ENCODE measurements at regions not wholly inside any gene's neighbourhood (a gene's known extent, or its start where the extent isn't known, plus 50 kb on each side); places are given as distances from the start of the nearest gene placed in this dataset.

DNA sequence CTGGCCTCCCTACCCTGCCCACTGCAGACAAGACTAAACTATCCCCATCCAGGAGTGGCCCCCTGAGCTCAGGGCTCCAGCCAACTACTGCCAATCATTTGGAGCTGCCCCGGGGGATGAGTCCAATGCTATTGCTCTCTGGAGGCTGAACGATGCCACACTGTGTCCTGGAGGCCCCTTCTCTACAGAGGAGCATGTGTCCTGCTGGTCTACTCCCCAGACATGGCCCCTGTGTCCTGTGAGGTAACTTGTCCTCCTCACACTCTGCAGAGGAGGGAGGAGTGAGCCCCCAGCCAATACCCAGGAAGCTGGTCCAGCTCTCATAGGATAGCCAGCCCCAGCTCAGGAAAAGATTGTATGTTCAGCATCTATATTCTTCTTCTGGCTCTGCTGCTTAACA is 159.1 kb upstream of the GPR12 start:
- Histone ChIP-seq H4K5ac (ENCODE audit: insufficient read length, low read depth, low read length) (no peak overlapping the region), H3K9ac (ENCODE audit: extremely low read depth, insufficient read length, low read length) (no peak overlapping the region), H2BK5ac (ENCODE audit: insufficient read length, low read length) (no peak overlapping the region), H3K23me2 (ENCODE audit: insufficient read length, low read depth, low read length, poor library complexity, severe bottlenecking) (no peaks in the 10 kb centered on the region), H3K27me3 (ENCODE audit: insufficient read depth, low read length) (no peaks in the 10 kb centered on the region), H2BK120ac (ENCODE audit: low read depth, low read length, poor library complexity, severe bottlenecking) (no peak overlapping the region), H2AK5ac (ENCODE audit: insufficient read length, low read length) (no peak overlapping the region), H3K79me1 (ENCODE audit: insufficient read depth, low read depth, low read length, poor library complexity, severe bottlenecking) (no peaks in the 10 kb centered on the region), H2BK12ac (ENCODE audit: insufficient read length, low read depth, low read length) (no peak overlapping the region), H3K18ac (ENCODE audit: insufficient read length, low read depth, low read length) (no peak overlapping the region), H3K4me1 (ENCODE audit: insufficient read depth, low read length) (no peaks in the 10 kb centered on the region), H2AFZ (ENCODE audit: low read length) (no peak overlapping the region), H2BK20ac (ENCODE audit: low read depth, low read length, poor library complexity, severe bottlenecking) (no peak overlapping the region), H4K8ac (replicated peaks; ENCODE audit: insufficient read length, low read depth, low read length) (no peak overlapping the region), H2BK15ac (ENCODE audit: low read depth, low read length) (no peak overlapping the region), H3K23ac (ENCODE audit: insufficient read length, low read depth, low read length) (no peak overlapping the region), H3K79me2 (ENCODE audit: insufficient read depth, low read length) (no peaks in the 10 kb centered on the region), H4K20me1 (ENCODE audit: control insufficient read depth, insufficient read depth, insufficient read length) (no peaks in the 10 kb centered on the region), H3K9me3 (ENCODE audit: control insufficient read depth, low read depth, low read length) (no peaks in the 10 kb centered on the region), H3K14ac (ENCODE audit: insufficient read depth, low read length) (no peak overlapping the region), H4K91ac (ENCODE audit: insufficient read length, low read depth, low read length) (no peak overlapping the region), H3K27ac (ENCODE audit: insufficient read length, low read depth, low read length) (no peak overlapping the region), H3K4ac (ENCODE audit: low read depth, low read length) (no peak overlapping the region), H3K56ac (ENCODE audit: insufficient read length, low read depth, low read length) (no peak overlapping the region), H3K4me2 (ENCODE audit: insufficient read depth, insufficient read length, low read length) (no peak overlapping the region), H3T11ph (ENCODE audit: low read length) (no peak overlapping the region)
- WGBS (ENCODE audit: extremely low coverage, insufficient read length, low lambda C conversion rate) = no CpG with 5 or more reads among the region's 2 CpGs
- no peak overlapping the region for H3K4me3 Mint-ChIP-seq
- peaks cover 0 to 4% of the 10 kb centered on the region in 2 experiments; a peak in 1 of 4 replicates for H3K4me1 Mint-ChIP-seq
- peaks cover 2% of the 10 kb centered on the region for H3K27me3 Mint-ChIP-seq (ENCODE audit: low read depth)
- no peak overlapping the region for H3K27ac Mint-ChIP-seq
- DNase-seq = no peak
- TF ChIP-seq, protein P1, sequence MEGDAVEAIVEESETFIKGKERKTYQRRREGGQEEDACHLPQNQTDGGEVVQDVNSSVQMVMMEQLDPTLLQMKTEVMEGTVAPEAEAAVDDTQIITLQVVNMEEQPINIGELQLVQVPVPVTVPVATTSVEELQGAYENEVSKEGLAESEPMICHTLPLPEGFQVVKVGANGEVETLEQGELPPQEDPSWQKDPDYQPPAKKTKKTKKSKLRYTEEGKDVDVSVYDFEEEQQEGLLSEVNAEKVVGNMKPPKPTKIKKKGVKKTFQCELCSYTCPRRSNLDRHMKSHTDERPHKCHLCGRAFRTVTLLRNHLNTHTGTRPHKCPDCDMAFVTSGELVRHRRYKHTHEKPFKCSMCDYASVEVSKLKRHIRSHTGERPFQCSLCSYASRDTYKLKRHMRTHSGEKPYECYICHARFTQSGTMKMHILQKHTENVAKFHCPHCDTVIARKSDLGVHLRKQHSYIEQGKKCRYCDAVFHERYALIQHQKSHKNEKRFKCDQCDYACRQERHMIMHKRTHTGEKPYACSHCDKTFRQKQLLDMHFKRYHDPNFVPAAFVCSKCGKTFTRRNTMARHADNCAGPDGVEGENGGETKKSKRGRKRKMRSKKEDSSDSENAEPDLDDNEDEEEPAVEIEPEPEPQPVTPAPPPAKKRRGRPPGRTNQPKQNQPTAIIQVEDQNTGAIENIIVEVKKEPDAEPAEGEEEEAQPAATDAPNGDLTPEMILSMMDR (conservative IDR thresholded peaks at IDR 0.05) = no peak
- no peaks in the 10 kb centered on the region for H3K9me3 Mint-ChIP-seq
- no peaks in the 10 kb centered on the region for H3K36me3 Mint-ChIP-seq (ENCODE audit: insufficient read depth in 1 of 3, low read depth in 3 of 3)
